Body of pancreas (tissue), 4 donors: ENCODE measurements at regions not wholly inside any gene's neighbourhood (a gene's known extent, or its start where the extent isn't known, plus 50 kb on each side); places are given as distances from the start of the nearest gene placed in this dataset.

ENCODE experiments used
- ATAC-seq: fragments of 150-250 bp; one replicate; pipeline ENCODE4 v1.9.1; 2016
- DNase-seq, 4 donors: peaks; one replicate each; pipeline ENCODE4 v3.0.0-alpha.2; 2019
- H3K27ac ChIP-seq, 4 donors: fragments of 200-600 bp; sonication (generic); 1 replicate in 3 of 4; 2 replicates in 1 of 4; pipeline versions ENCODE4 v1.5.1 to v1.6.1; 2016 to 2019; ENCODE audit warnings: mild to moderate bottlenecking in 1 of 4, mixed read lengths in 1 of 4, moderate library complexity in 1 of 4
- H3K27me3 ChIP-seq, 2 donors: fragments of 200-600 bp; sonication (generic); one replicate each; pipeline ENCODE4 v1.6.0; 2016; ENCODE audit warnings: mild to moderate bottlenecking in 1 of 2
- H3K36me3 ChIP-seq, 2 donors: fragments of 200-600 bp; sonication (generic); replicated peaks in 1 of 2; 2 replicates each; pipeline ENCODE4 v1.5.1; 2016; ENCODE audit warnings: low read depth in 2 of 2; ENCODE audit not compliant: insufficient read depth in 1 of 2
- H3K4me1 ChIP-seq: fragments of 200-600 bp; sonication (generic); one replicate; pipeline ENCODE4 v1.6.0; 2016
- H3K4me3 ChIP-seq, 2 donors: fragments of 200-600 bp; sonication (generic); 1 replicate in 1 of 2; 2 replicates in 1 of 2; pipeline ENCODE4 v1.5.1; 2016 to 2019
- H3K9me3 ChIP-seq, 3 donors: fragments of 200-600 bp; sonication (generic); 1 replicate in 2 of 3; 2 replicates in 1 of 3; pipeline ENCODE4 v1.5.1; 2016
- POLR2A ChIP-seq, 3 donors: fragments of 450-650 bp; IDR thresholded peaks; one replicate each; pipeline ENCODE4 v1.6.1; 2016; ENCODE audit warnings: antibody characterized with exemption in 3 of 3, mild to moderate bottlenecking in 2 of 3
- WGBS, 2 donors: methylation state at CpG; one replicate each; pipeline ENCODE4 v1.1.5; 2017; 5-methylcytosine and 5-hydroxymethylcytosine counted together
- intact Hi-C: fragments of 100-400 bp; cut with DNase I; formaldehyde crosslinking; loops from one replicate; pipeline ENCODE4 v1.15.1; 2023
- TF ChIP-seq, protein P1 (sequence below), 7 experiments: fragments of 450-650 bp in 4 of 7; fragments of 200-600 bp in 3 of 7; sonication (generic) in 3 of 7; IDR thresholded peaks; one replicate each; pipeline ENCODE4 v1.5.1; 2016 to 2019; ENCODE audit warnings: antibody characterized with exemption in 7 of 7

DNA sequence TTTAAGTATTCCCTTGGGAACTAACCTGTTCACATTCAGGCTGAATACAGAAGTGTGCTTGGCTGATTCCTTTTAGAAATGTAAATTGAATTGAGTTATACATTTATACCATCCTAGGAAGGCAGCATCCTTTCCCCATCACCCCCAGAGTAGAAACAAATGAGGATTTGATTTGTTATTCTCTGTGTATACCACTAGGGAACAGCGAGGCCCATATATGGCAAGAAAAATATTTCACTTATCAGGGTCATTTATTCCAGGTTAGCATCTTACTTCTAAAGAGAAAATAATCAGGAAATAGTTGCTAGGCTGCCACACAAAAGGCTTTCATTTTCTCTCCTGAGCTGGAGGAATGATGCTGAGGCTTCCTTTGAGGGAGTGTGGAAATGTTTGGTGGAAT lies 516.9 kb downstream of the PIK3C3 start:
- Histone ChIP-seq H3K4me3 (no peak overlapping the region), H3K36me3 (no peaks in the 10 kb centered on the region), H3K27me3 (no peaks in the 10 kb centered on the region), H3K9me3 (no peaks in the 10 kb centered on the region), H3K27ac (no peak overlapping the region), H3K4me1 (no peaks in the 10 kb centered on the region)
- DNase-seq (no peak), ATAC-seq (no peak)
- intact Hi-C loops: no loop called here
- TF ChIP-seq, protein P1, sequence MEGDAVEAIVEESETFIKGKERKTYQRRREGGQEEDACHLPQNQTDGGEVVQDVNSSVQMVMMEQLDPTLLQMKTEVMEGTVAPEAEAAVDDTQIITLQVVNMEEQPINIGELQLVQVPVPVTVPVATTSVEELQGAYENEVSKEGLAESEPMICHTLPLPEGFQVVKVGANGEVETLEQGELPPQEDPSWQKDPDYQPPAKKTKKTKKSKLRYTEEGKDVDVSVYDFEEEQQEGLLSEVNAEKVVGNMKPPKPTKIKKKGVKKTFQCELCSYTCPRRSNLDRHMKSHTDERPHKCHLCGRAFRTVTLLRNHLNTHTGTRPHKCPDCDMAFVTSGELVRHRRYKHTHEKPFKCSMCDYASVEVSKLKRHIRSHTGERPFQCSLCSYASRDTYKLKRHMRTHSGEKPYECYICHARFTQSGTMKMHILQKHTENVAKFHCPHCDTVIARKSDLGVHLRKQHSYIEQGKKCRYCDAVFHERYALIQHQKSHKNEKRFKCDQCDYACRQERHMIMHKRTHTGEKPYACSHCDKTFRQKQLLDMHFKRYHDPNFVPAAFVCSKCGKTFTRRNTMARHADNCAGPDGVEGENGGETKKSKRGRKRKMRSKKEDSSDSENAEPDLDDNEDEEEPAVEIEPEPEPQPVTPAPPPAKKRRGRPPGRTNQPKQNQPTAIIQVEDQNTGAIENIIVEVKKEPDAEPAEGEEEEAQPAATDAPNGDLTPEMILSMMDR (IDR thresholded peaks at IDR 0.05): no peak
- no peak for TF ChIP-seq POLR2A (IDR thresholded peaks at IDR 0.05)
- WGBS, 2 donors: 28 to 42% methylated on average over 1 of the region's 1 CpG

DNA sequence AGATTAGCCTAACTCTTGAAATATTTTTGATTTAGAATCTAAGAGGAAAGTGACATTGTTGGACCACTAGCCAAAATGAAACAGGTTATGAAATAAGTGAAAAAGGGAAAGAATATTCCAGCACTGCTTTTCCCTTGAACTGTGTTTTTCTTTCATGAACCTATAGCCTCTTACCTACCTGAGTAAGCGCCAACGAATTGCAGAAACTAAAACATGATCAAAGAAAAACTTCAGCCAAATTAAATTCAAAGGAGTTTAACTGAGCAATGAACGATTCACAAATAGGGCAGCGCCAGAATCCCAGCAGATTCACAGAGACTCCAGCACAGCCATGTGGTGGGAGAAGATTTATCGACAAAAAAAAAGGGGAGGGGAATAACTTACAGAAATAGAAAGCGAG lies 518.6 kb downstream of the PIK3C3 start:
- H3K27ac ChIP-seq: no peak overlapping the region
- H3K4me1 ChIP-seq: no peaks in the 10 kb centered on the region
- H3K36me3 ChIP-seq: no peaks in the 10 kb centered on the region
- H3K4me3 ChIP-seq: no peak overlapping the region
- 68 to 73% methylated on average over 6 of the region's 6 CpGs for WGBS, 2 donors
- ATAC-seq (no peak), DNase-seq (no peak)
- H3K27me3 ChIP-seq: no peaks in the 10 kb centered on the region
- H3K9me3 ChIP-seq: no peaks in the 10 kb centered on the region
- intact Hi-C loops: no loop called here
- TF ChIP-seq, protein P1 (IDR thresholded peaks at IDR 0.05): no peak
- no peak for TF ChIP-seq POLR2A (IDR thresholded peaks at IDR 0.05)

GRCh38 chr18:42474577-42474976 lies 519.5 kb downstream of the PIK3C3 start:
- H3K4me1 ChIP-seq: no peaks in the 10 kb centered on the region
- H3K9me3 ChIP-seq: no peaks in the 10 kb centered on the region
- H3K4me3 ChIP-seq: no peak overlapping the region
- DNase-seq (no peak), ATAC-seq (no peak)
- H3K36me3 ChIP-seq: no peaks in the 10 kb centered on the region
- H3K27ac ChIP-seq: no peak overlapping the region
- no peak for TF ChIP-seq POLR2A (IDR thresholded peaks at IDR 0.05)
- intact Hi-C loops: no loop called here
- no peaks in the 10 kb centered on the region for H3K27me3 ChIP-seq

- H3K4me3 ChIP-seq: no peak overlapping the region
- H3K36me3 ChIP-seq: no peaks in the 10 kb centered on the region
- intact Hi-C loops: no loop called here
- DNase-seq (no peak), ATAC-seq (no peak)
- no peaks in the 10 kb centered on the region for H3K9me3 ChIP-seq
- H3K27ac ChIP-seq: no peak overlapping the region
- no peaks in the 10 kb centered on the region for H3K27me3 ChIP-seq
- no peaks in the 10 kb centered on the region for H3K4me1 ChIP-seq
- no peak for TF ChIP-seq POLR2A (IDR thresholded peaks at IDR 0.05)
- TF ChIP-seq, protein P1 (IDR thresholded peaks at IDR 0.05): no peak
- WGBS, 2 donors: 48 to 62% methylated on average over 1 of the region's 1 CpG
Measured at GRCh38 chr18:42475157-42475556, 520.1 kb downstream of the PIK3C3 start.

GRCh38 chr18:42477267-42477666 lies 522.2 kb downstream of the PIK3C3 start:
- Histone ChIP-seq H3K36me3 (no peaks in the 10 kb centered on the region), H3K4me1 (no peaks in the 10 kb centered on the region), H3K27ac (no peak overlapping the region), H3K9me3 (no peaks in the 10 kb centered on the region), H3K27me3 (no peaks in the 10 kb centered on the region), H3K4me3 (no peak overlapping the region)
- DNase-seq (no peak), ATAC-seq (no peak)
- intact Hi-C loops: no loop called here
- no peak for TF ChIP-seq POLR2A (IDR thresholded peaks at IDR 0.05)
- TF ChIP-seq, protein P1 (IDR thresholded peaks at IDR 0.05): no peak
